Ectodermal cell (in vitro differentiated cells): ENCODE measurements at regions not wholly inside any gene's neighbourhood (a gene's known extent, or its start where the extent isn't known, plus 50 kb on each side); places are given as distances from the start of the nearest gene placed in this dataset.

Source experiments
- H3K27ac ChIP-seq: 2 replicates; pipeline ENCODE4 v1.7.0; 2013; ENCODE audit warnings: mild to moderate bottlenecking, low read depth, low read length; ENCODE audit not compliant: insufficient read depth, poor library complexity, severe bottlenecking
- H3K27me3 ChIP-seq: 2 replicates; pipeline ENCODE4 v1.7.0; 2013; ENCODE audit warnings: mild to moderate bottlenecking, low read length; ENCODE audit not compliant: insufficient read depth, control insufficient read depth, poor library complexity, severe bottlenecking
- H3K36me3 ChIP-seq: one replicate; pipeline ENCODE4 v1.7.0; 2013; ENCODE audit warnings: low read length; ENCODE audit not compliant: control insufficient read depth, insufficient read depth
- H3K4me1 ChIP-seq: one replicate; pipeline ENCODE4 v1.7.0; 2013; ENCODE audit warnings: low read length; ENCODE audit not compliant: control insufficient read depth, insufficient read depth
- H3K4me3 ChIP-seq: 2 replicates; pipeline ENCODE4 v1.7.0; 2013; ENCODE audit warnings: low read depth, low read length, control low read depth; ENCODE audit not compliant: insufficient read depth
- H3K9me3 ChIP-seq: 2 replicates; pipeline ENCODE4 v1.7.0; 2013; ENCODE audit warnings: mild to moderate bottlenecking, low read length, moderate library complexity; ENCODE audit not compliant: control insufficient read depth
- WGBS, 2 experiments: methylation state at CpG; one replicate each; pipeline ENCODE4 v1.1.7; 2013; ENCODE audit warnings: missing lambda C conversion rate in 2 of 2; 5-methylcytosine and 5-hydroxymethylcytosine counted together

DNA sequence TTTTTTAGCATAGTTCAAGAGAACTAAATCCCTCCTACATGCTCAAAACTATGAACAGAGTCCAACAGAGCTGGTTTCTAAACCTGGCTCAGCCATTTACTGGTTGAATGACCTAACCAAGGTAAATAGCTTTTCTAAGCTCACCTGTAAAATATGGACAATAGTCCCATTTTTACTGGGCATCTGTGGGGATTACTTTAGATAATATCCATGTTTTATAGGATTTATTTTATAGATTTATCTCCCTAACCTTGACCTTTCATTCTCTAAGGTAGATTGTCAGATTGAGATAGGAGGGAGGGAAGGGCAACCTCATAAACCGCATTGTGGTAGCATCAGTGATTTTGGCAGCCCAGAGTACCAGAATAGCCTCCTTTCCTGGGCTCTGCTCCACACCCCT lies 178.5 kb upstream of the TOX3 start:
- Histone ChIP-seq H3K27ac (no peak overlapping the region), H3K36me3 (no peaks in the 10 kb centered on the region), H3K4me1 (no peaks in the 10 kb centered on the region), H3K27me3 (no peaks in the 10 kb centered on the region), H3K4me3 (no peak overlapping the region), H3K9me3 (no peaks in the 10 kb centered on the region)
- 100% methylated on average over 1 of the region's 1 CpG; no CpG with 5 or more reads in 1 of the 2 experiments for WGBS, 2 experiments

DNA sequence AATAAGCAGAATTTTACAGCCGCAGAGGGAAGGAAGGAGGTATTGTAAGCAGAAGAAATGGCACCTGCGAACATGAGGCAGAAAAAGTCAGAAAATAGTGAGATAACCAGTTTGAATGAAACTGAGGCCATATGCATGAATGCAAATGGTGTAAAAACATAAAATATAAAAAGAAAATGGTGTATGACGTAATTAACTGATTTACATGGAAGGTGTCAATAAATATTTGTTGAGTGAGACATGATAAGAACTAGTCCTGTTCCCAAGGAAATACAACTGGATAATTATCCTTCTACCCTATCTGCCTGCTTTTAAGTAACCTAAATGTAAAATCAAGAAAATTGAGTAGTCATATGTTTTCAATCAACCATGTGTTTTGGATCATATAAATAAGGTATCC lies 178.1 kb upstream of the TOX3 start:
- 91 to 96% methylated on average over 2 to 3 of the region's 3 CpGs for WGBS, 2 experiments
- Histone ChIP-seq H3K27me3 (no peaks in the 10 kb centered on the region), H3K4me3 (no peak overlapping the region), H3K27ac (no peak overlapping the region), H3K9me3 (no peaks in the 10 kb centered on the region), H3K36me3 (no peaks in the 10 kb centered on the region), H3K4me1 (no peaks in the 10 kb centered on the region)

GRCh38 chr16:52721331-52721730 lies 174.4 kb upstream of the TOX3 start:
- no peak overlapping the region for H3K4me3 ChIP-seq
- H3K4me1 ChIP-seq, result no peaks in the 10 kb centered on the region
- H3K36me3 ChIP-seq, result no peaks in the 10 kb centered on the region
- H3K27ac ChIP-seq, result no peak overlapping the region
- WGBS, 2 experiments, result 89 to 92% methylated on average over 6 of the region's 6 CpGs
- no peaks in the 10 kb centered on the region for H3K27me3 ChIP-seq
- no peaks in the 10 kb centered on the region for H3K9me3 ChIP-seq

DNA sequence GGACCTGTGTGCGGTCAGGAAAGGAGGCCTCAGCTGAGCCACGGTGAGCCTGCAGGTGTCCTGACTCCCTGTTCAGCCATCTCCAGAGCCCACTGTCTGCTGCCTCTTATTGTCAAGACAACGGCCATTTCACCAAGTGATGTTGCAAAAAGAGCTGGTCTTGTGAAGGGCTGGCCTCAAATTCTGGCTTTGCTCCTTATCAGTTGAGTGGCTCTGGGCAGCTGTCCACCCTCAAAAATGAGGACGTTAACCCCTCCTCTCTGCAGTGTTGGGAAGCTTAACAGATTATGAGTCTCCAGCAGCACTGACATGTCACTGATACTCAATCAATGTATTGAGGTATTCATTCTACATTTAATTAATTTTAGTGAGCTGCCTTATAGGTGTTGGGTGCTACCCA lies 171.1 kb upstream of the TOX3 start:
- Histone ChIP-seq H3K27me3 (no peaks in the 10 kb centered on the region), H3K4me3 (no peak overlapping the region), H3K4me1 (no peaks in the 10 kb centered on the region), H3K36me3 (no peaks in the 10 kb centered on the region), H3K27ac (no peak overlapping the region), H3K9me3 (no peaks in the 10 kb centered on the region)
- 87 to 91% methylated on average over 4 of the region's 4 CpGs for WGBS, 2 experiments

DNA sequence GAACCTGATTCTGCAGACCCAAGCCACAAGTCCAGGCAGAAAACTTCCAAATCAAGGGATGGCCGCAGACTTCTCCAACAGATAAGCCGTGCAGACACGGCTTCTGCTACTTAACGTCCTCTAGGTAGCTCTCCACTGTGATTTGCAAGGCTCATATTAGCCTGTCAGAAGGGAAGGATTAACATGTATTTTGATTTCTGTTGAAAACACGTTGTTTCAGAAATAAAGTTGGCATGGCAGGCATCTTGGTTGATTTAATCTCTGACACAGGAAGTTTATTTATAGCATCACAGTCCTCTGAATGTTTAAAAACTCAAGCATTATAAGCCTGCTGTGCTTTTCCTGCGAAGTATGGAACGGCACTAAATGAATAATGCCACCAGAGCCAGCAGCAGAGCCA lies 166.8 kb upstream of the TOX3 start:
- Histone ChIP-seq H3K4me1 (no peaks in the 10 kb centered on the region), H3K36me3 (no peaks in the 10 kb centered on the region), H3K9me3 (no peaks in the 10 kb centered on the region), H3K27me3 (no peaks in the 10 kb centered on the region), H3K27ac (no peak overlapping the region), H3K4me3 (no peak overlapping the region)
- WGBS, 2 experiments, result 93 to 94% methylated on average over 7 of the region's 7 CpGs

GRCh38 chr16:52709306-52709705 lies 162.4 kb upstream of the TOX3 start:
- H3K36me3 ChIP-seq, result no peaks in the 10 kb centered on the region
- H3K4me1 ChIP-seq, result no peaks in the 10 kb centered on the region
- H3K27ac ChIP-seq, result no peak overlapping the region
- H3K4me3 ChIP-seq, result no peak overlapping the region
- no peaks in the 10 kb centered on the region for H3K27me3 ChIP-seq
- WGBS, 2 experiments, result 59 to 64% methylated on average over 3 of the region's 3 CpGs
- H3K9me3 ChIP-seq, result no peaks in the 10 kb centered on the region

GRCh38 chr16:52708476-52708875 lies 161.5 kb upstream of the TOX3 start:
- no peaks in the 10 kb centered on the region for H3K36me3 ChIP-seq
- no peaks in the 10 kb centered on the region for H3K27me3 ChIP-seq
- H3K27ac ChIP-seq, result no peak overlapping the region
- WGBS, 2 experiments, result 70 to 81% methylated on average over 2 of the region's 2 CpGs
- no peak overlapping the region for H3K4me3 ChIP-seq
- H3K4me1 ChIP-seq, result no peaks in the 10 kb centered on the region
- no peaks in the 10 kb centered on the region for H3K9me3 ChIP-seq

GRCh38 chr16:52707676-52708337 lies 160.9 kb upstream of the TOX3 start:
- H3K4me3 ChIP-seq, result no peak overlapping the region
- no peaks in the 10 kb centered on the region for H3K36me3 ChIP-seq
- no peaks in the 10 kb centered on the region for H3K9me3 ChIP-seq
- WGBS, 2 experiments, result 94 to 97% methylated on average over 3 of the region's 3 CpGs
- H3K4me1 ChIP-seq, result no peaks in the 10 kb centered on the region
- H3K27me3 ChIP-seq, result no peaks in the 10 kb centered on the region
- no peak overlapping the region for H3K27ac ChIP-seq

DNA sequence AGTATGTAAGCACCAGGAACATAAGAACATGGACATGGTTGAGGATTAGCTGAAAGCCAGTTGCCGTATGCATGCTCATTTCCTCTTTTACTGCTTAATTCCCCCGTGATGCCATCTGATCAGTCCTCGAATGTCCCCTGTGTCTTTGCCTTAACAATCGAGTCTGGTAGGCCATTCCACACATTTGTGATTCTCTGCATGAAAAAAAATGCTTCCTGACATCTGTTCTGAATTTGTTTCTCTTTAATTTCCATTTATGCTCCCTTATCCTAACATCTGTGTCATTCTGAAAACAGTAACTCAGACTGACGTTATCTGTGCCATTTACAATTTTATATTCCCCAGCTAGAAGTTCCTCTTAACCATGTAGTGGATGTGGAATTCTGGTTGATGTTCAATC lies 158.2 kb upstream of the TOX3 start:
- no peaks in the 10 kb centered on the region for H3K4me1 ChIP-seq
- H3K27ac ChIP-seq, result no peak overlapping the region
- no peaks in the 10 kb centered on the region for H3K27me3 ChIP-seq
- no peaks in the 10 kb centered on the region for H3K36me3 ChIP-seq
- no peak overlapping the region for H3K4me3 ChIP-seq
- H3K9me3 ChIP-seq, result no peaks in the 10 kb centered on the region
- WGBS, 2 experiments, result 89 to 97% methylated on average over 5 of the region's 5 CpGs

GRCh38 chr16:52697971-52698370 lies 151.0 kb upstream of the TOX3 start:
- no peaks in the 10 kb centered on the region for H3K27me3 ChIP-seq
- no peak overlapping the region for H3K4me3 ChIP-seq
- H3K4me1 ChIP-seq, result no peaks in the 10 kb centered on the region
- no peak overlapping the region for H3K27ac ChIP-seq
- no peaks in the 10 kb centered on the region for H3K36me3 ChIP-seq
- no peaks in the 10 kb centered on the region for H3K9me3 ChIP-seq

GRCh38 chr16:52696126-52696525 lies 149.2 kb upstream of the TOX3 start:
- no peaks in the 10 kb centered on the region for H3K27me3 ChIP-seq
- H3K36me3 ChIP-seq, result no peaks in the 10 kb centered on the region
- no peak overlapping the region for H3K4me3 ChIP-seq
- no peaks in the 10 kb centered on the region for H3K4me1 ChIP-seq
- no peak overlapping the region for H3K27ac ChIP-seq
- no peaks in the 10 kb centered on the region for H3K9me3 ChIP-seq
- WGBS, 2 experiments, result 90 to 93% methylated on average over 3 of the region's 3 CpGs
